ENCODE measurements at regions not wholly inside any gene's neighbourhood (a gene's known extent, or its start where the extent isn't known, plus 50 kb on each side); places are given as distances from the start of the nearest gene placed in this dataset.

GRCh38 chr5:89595056-89595455, 712.1 kb upstream of the MEF2C start:
- H3K4me2 ChIP-seq (ENCODE audit: low read depth, low read length, poor library complexity, severe bottlenecking): no peak overlapping the region
- H3K9me3 ChIP-seq (ENCODE audit: insufficient read depth, low read length): no peaks in the 10 kb centered on the region
- no peak overlapping the region for H2AFZ ChIP-seq (ENCODE audit: low read depth, low read length, severe bottlenecking)
- H3K36me3 ChIP-seq (ENCODE audit: low read length): no peaks in the 10 kb centered on the region
- no peak overlapping the region for H3K9ac ChIP-seq (ENCODE audit: low read length)
- H3K27me3 ChIP-seq (ENCODE audit: low read length): no peaks in the 10 kb centered on the region
- H4K20me1 ChIP-seq (ENCODE audit: low read depth, low read length): no peaks in the 10 kb centered on the region
- no peak overlapping the region for H3K27ac ChIP-seq (ENCODE audit: low read depth, low read length)
- H3F3A ChIP-seq (ENCODE audit: insufficient read depth): no peaks in the 10 kb centered on the region
- no peak overlapping the region for H3K4me3 ChIP-seq (ENCODE audit: insufficient read depth, low read length, poor library complexity, severe bottlenecking)
- no peaks in the 10 kb centered on the region for H3K79me2 ChIP-seq (ENCODE audit: insufficient read depth, low read length)
- TF ChIP-seq EZH2phosphoT487 (conservative IDR thresholded peaks at IDR 0.05; ENCODE audit: low read length): no peak
- TF ChIP-seq, protein P1, sequence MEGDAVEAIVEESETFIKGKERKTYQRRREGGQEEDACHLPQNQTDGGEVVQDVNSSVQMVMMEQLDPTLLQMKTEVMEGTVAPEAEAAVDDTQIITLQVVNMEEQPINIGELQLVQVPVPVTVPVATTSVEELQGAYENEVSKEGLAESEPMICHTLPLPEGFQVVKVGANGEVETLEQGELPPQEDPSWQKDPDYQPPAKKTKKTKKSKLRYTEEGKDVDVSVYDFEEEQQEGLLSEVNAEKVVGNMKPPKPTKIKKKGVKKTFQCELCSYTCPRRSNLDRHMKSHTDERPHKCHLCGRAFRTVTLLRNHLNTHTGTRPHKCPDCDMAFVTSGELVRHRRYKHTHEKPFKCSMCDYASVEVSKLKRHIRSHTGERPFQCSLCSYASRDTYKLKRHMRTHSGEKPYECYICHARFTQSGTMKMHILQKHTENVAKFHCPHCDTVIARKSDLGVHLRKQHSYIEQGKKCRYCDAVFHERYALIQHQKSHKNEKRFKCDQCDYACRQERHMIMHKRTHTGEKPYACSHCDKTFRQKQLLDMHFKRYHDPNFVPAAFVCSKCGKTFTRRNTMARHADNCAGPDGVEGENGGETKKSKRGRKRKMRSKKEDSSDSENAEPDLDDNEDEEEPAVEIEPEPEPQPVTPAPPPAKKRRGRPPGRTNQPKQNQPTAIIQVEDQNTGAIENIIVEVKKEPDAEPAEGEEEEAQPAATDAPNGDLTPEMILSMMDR (IDR thresholded peaks at IDR 0.05; ENCODE audit: insufficient read depth, low read length, poor library complexity, severe bottlenecking): no peak
- H3K9me2 ChIP-seq (replicated peaks; ENCODE audit: insufficient read depth, low read length): no peaks in the 10 kb centered on the region

- Histone ChIP-seq H3K9me3 (ENCODE audit: insufficient read depth, low read length) (no peaks in the 10 kb centered on the region), H3K79me2 (ENCODE audit: insufficient read depth, low read length) (no peaks in the 10 kb centered on the region), H3K9ac (ENCODE audit: low read length) (no peak overlapping the region), H3K4me3 (ENCODE audit: insufficient read depth, low read length, poor library complexity, severe bottlenecking) (no peak overlapping the region), H2AFZ (ENCODE audit: low read depth, low read length, severe bottlenecking) (no peak overlapping the region), H3K27ac (ENCODE audit: low read depth, low read length) (no peak overlapping the region), H3K4me2 (ENCODE audit: low read depth, low read length, poor library complexity, severe bottlenecking) (no peak overlapping the region), H3K27me3 (ENCODE audit: low read length) (no peaks in the 10 kb centered on the region), H3K9me2 (replicated peaks; ENCODE audit: insufficient read depth, low read length) (no peaks in the 10 kb centered on the region), H3F3A (ENCODE audit: insufficient read depth) (no peaks in the 10 kb centered on the region), H3K36me3 (ENCODE audit: low read length) (no peaks in the 10 kb centered on the region), H4K20me1 (ENCODE audit: low read depth, low read length) (no peaks in the 10 kb centered on the region)
- TF ChIP-seq, protein P1 (IDR thresholded peaks at IDR 0.05; ENCODE audit: insufficient read depth, low read length, poor library complexity, severe bottlenecking): no peak
- TF ChIP-seq EZH2phosphoT487 (conservative IDR thresholded peaks at IDR 0.05; ENCODE audit: low read length): no peak
Observed at GRCh38 chr5:89584339-89584956, 701.5 kb upstream of the MEF2C start.

DNA sequence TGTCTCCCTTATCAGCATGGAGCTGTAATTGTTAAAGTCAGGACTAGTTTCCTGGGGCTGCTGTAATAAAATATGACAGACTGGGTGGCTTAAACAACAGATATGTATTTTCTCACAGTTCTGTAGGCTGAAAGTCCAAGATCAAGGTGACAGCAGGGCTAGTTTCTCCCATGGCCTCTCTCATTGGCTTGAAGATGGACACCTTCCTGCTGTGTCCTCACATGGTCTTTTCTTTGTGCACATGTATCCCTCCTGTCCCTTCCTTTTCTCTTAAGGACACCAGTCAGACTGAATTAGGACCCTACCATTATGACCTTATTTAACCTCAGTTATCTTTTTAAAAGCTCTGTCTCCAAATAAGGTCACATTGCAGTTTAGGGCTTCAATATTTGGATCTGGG, 700.5 kb upstream of the MEF2C start:
- H3K4me2 ChIP-seq (ENCODE audit: low read depth, low read length, poor library complexity, severe bottlenecking): no peak overlapping the region
- H3K4me3 ChIP-seq (ENCODE audit: insufficient read depth, low read length, poor library complexity, severe bottlenecking): no peak overlapping the region
- H3K27me3 ChIP-seq (ENCODE audit: low read length): no peaks in the 10 kb centered on the region
- H3K36me3 ChIP-seq (ENCODE audit: low read length): no peaks in the 10 kb centered on the region
- no peak overlapping the region for H2AFZ ChIP-seq (ENCODE audit: low read depth, low read length, severe bottlenecking)
- no peaks in the 10 kb centered on the region for H3K79me2 ChIP-seq (ENCODE audit: insufficient read depth, low read length)
- no peaks in the 10 kb centered on the region for H3K9me2 ChIP-seq (replicated peaks; ENCODE audit: insufficient read depth, low read length)
- no peak for TF ChIP-seq EZH2phosphoT487 (conservative IDR thresholded peaks at IDR 0.05; ENCODE audit: low read length)
- TF ChIP-seq, protein P1 (IDR thresholded peaks at IDR 0.05; ENCODE audit: insufficient read depth, low read length, poor library complexity, severe bottlenecking): no peak
- H3F3A ChIP-seq (ENCODE audit: insufficient read depth): no peaks in the 10 kb centered on the region
- H3K9me3 ChIP-seq (ENCODE audit: insufficient read depth, low read length): no peaks in the 10 kb centered on the region
- H3K27ac ChIP-seq (ENCODE audit: low read depth, low read length): no peak overlapping the region
- no peak overlapping the region for H3K9ac ChIP-seq (ENCODE audit: low read length)
- no peaks in the 10 kb centered on the region for H4K20me1 ChIP-seq (ENCODE audit: low read depth, low read length)

Data from SU-DHL-6 (cell line).